CD4-positive, alpha-beta T cell (primary cell): ENCODE measurements at regions not wholly inside any gene's neighbourhood (a gene's known extent, or its start where the extent isn't known, plus 50 kb on each side); places are given as distances from the start of the nearest gene placed in this dataset.

Source experiments
- ATAC-seq: fragments of 200-7000 bp; cut with Tn5 transposase; one replicate; pipeline ENCODE4 v1.10.0; 2022; ENCODE audit warnings: mild to moderate bottlenecking; ENCODE audit not compliant: poor library complexity
- CTCF ChIA-PET: fragments of 350-600 bp; sonication (Branson Sonifier 250); formaldehyde crosslinking; loops from one replicate; lab custom pipeline; 2021; ENCODE audit warnings: antibody characterized with exemption, inconsistent platforms; lab: Charles Lee
- POLR2A ChIA-PET: fragments of 350-600 bp; sonication (Branson Sonifier 250); formaldehyde crosslinking; loops from one replicate; lab custom pipeline; 2021; ENCODE audit warnings: antibody characterized with exemption, inconsistent platforms; lab: Charles Lee
- DNase-seq, 14 experiments: peaks; one replicate each; pipeline ENCODE4 v3.0.0-alpha.2; 2013 to 2020; ENCODE audit warnings: mixed read lengths in 2 of 14
- H3K27ac ChIP-seq, 2 donors: one replicate each; pipeline versions ENCODE4 v1.5.1 to v1.7.0; 2013; ENCODE audit warnings: low read length in 2 of 2, low read depth in 1 of 2, mild to moderate bottlenecking in 1 of 2
- H3K27me3 ChIP-seq, 2 experiments: 1 replicate in 1 of 2; 2 replicates in 1 of 2; pipeline versions ENCODE4 v1.6.1 to v1.7.0; 2013; ENCODE audit warnings: low read length in 2 of 2, control low read depth in 1 of 2, mild to moderate bottlenecking in 1 of 2, moderate library complexity in 1 of 2; ENCODE audit not compliant: insufficient read depth in 2 of 2, control insufficient read depth in 1 of 2
- H3K36me3 ChIP-seq: one replicate; pipeline ENCODE4 v1.6.1; 2013; ENCODE audit warnings: low read length, control low read depth; ENCODE audit not compliant: insufficient read depth
- H3K4me1 ChIP-seq: one replicate; pipeline ENCODE4 v1.6.1; 2013; ENCODE audit warnings: low read length, control low read depth; ENCODE audit not compliant: insufficient read depth
- H3K4me3 ChIP-seq: one replicate; pipeline ENCODE4 v1.5.1; 2013; ENCODE audit warnings: mild to moderate bottlenecking, low read length, moderate library complexity
- H3K9me3 ChIP-seq, 2 experiments: 1 replicate in 1 of 2; 2 replicates in 1 of 2; pipeline versions ENCODE4 v1.6.1 to v1.7.0; 2013; ENCODE audit warnings: low read length in 2 of 2, mild to moderate bottlenecking in 2 of 2, control low read depth in 1 of 2, moderate library complexity in 1 of 2; ENCODE audit not compliant: control insufficient read depth in 1 of 2, insufficient read depth in 1 of 2
- H3K27ac Mint-ChIP-seq: one replicate; pipeline ENCODE4 v1.8.0; 2020; ENCODE audit warnings: mixed read lengths
- H3K27me3 Mint-ChIP-seq: one replicate; pipeline ENCODE4 v1.8.0; 2021; ENCODE audit warnings: mixed read lengths
- H3K36me3 Mint-ChIP-seq: one replicate; pipeline ENCODE4 v1.8.0; 2021; ENCODE audit warnings: low read depth, mixed read lengths
- H3K4me1 Mint-ChIP-seq: one replicate; pipeline ENCODE4 v1.8.0; 2021; ENCODE audit warnings: low read depth, mixed read lengths
- H3K4me3 Mint-ChIP-seq: one replicate; pipeline ENCODE4 v1.8.0; 2020; ENCODE audit warnings: mild to moderate bottlenecking, mixed read lengths
- H3K9me3 Mint-ChIP-seq: one replicate; pipeline ENCODE4 v1.8.0; 2020; ENCODE audit warnings: mixed read lengths
- CTCF ChIP-seq: fragments of 200-600 bp; IDR thresholded peaks from one replicate; pipeline ENCODE4 v1.8.0; 2022; ENCODE audit warnings: antibody characterized with exemption, mild to moderate bottlenecking
- intact Hi-C, 2 experiments: fragments of 100-400 bp; cut with DNase I in 1 of 2; cut with micrococcal nuclease in 1 of 2; formaldehyde crosslinking; loops; one replicate each; pipeline versions ENCODE4 v1.15.1 to v1.9.0; 2023 to 2025; cut with DNase I, micrococcal nuclease

- ChIA-PET POLR2A (no interaction called here), CTCF (no interaction called here)
- intact Hi-C loops, result loop anchor here (10.0 kb wide), 2 partner anchors 165 to 175 kb away; no protein-coding TSS in a partner anchor
- Histone ChIP-seq H3K4me1 (no peaks in the 10 kb centered on the region), H3K4me3 (no peak overlapping the region), H3K27me3 (no peaks in the 10 kb centered on the region), H3K36me3 (no peaks in the 10 kb centered on the region), H3K27ac (no peak overlapping the region), H3K9me3 (no peaks in the 10 kb centered on the region)
- Mint-ChIP-seq H3K27me3 (no peaks in the 10 kb centered on the region), H3K4me3 (no peak overlapping the region), H3K36me3 (no peaks in the 10 kb centered on the region), H3K27ac (no peak overlapping the region), H3K4me1 (no peaks in the 10 kb centered on the region), H3K9me3 (no peaks in the 10 kb centered on the region)
- ATAC-seq, result no peak
- TF ChIP-seq CTCF, result no peak
- DNase-seq, result no peak
Measured at GRCh38 chr12:107229827-107230226, 136.5 kb upstream of the CRY1 start.

- H3K27me3 Mint-ChIP-seq, result no peaks in the 10 kb centered on the region
- no peak overlapping the region for H3K4me3 ChIP-seq
- intact Hi-C loops, result no loop called here
- ChIA-PET CTCF (no interaction called here), POLR2A (no interaction called here)
- no peaks in the 10 kb centered on the region for H3K9me3 ChIP-seq
- H3K4me1 Mint-ChIP-seq, result peaks cover 1% of the 10 kb centered on the region
- H3K27ac Mint-ChIP-seq, result no peak overlapping the region
- no peaks in the 10 kb centered on the region for H3K27me3 ChIP-seq
- H3K4me3 Mint-ChIP-seq, result no peak overlapping the region
- no peaks in the 10 kb centered on the region for H3K4me1 ChIP-seq
- ATAC-seq (no peak), DNase-seq (no peak)
- H3K36me3 ChIP-seq, result no peaks in the 10 kb centered on the region
- no peak for TF ChIP-seq CTCF
- no peaks in the 10 kb centered on the region for H3K36me3 Mint-ChIP-seq
- H3K27ac ChIP-seq, result no peak overlapping the region
- H3K9me3 Mint-ChIP-seq, result no peaks in the 10 kb centered on the region
Measured at GRCh38 chr12:107231303-107231702, 138.0 kb upstream of the CRY1 start.

- Histone ChIP-seq H3K4me3 (no peak overlapping the region), H3K36me3 (no peaks in the 10 kb centered on the region), H3K4me1 (peaks cover 4% of the 10 kb centered on the region), H3K27me3 (no peaks in the 10 kb centered on the region), H3K27ac (no peak overlapping the region), H3K9me3 (no peaks in the 10 kb centered on the region)
- DNase-seq (no peak), ATAC-seq (no peak)
- H3K4me1 Mint-ChIP-seq, result peaks cover 18% of the 10 kb centered on the region
- no peak for TF ChIP-seq CTCF
- CTCF ChIA-PET, result no interaction called here
- POLR2A ChIA-PET, result no interaction called here
- no peak overlapping the region for H3K4me3 Mint-ChIP-seq
- H3K27ac Mint-ChIP-seq, result no peak overlapping the region
- no peaks in the 10 kb centered on the region for H3K36me3 Mint-ChIP-seq
- intact Hi-C loops, result no loop called here
- no peaks in the 10 kb centered on the region for H3K9me3 Mint-ChIP-seq
- no peaks in the 10 kb centered on the region for H3K27me3 Mint-ChIP-seq
Measured at GRCh38 chr12:107233551-107233950, 140.2 kb upstream of the CRY1 start.
